ENCODE measurements at regions not wholly inside any gene's neighbourhood (a gene's known extent, or its start where the extent isn't known, plus 50 kb on each side); places are given as distances from the start of the nearest gene placed in this dataset.
"Not testable (repeated sequence)": the region's sequence is repeated elsewhere in the genome, so short reads cannot be mapped to it uniquely, and the experiment has no call there.

DNA sequence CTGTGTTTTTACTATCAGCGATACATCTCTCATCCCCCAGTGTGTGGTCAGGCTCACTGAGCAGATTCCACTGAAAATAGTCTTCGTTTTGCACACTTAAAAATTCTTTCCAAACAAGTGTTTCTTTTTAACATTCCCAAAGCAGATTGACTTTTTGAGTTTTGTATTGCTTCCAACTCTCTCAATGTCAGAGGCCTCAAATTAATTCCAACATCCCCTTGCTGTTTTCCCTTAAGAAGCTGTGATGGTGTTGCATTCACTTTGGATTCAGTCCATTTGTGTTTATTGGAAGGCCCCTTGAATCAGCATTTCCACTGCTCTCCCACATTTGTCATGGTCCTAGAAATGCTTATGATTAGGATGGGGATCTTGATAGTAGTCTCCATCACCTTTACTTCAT is 228.7 kb downstream of the KCNRG start:
- Mint-ChIP-seq H3K4me3 (no peak overlapping the region), H3K36me3 (ENCODE audit: insufficient read depth) (no peaks in the 10 kb centered on the region), H3K4me1 (peaks cover 34% of the 10 kb centered on the region), H3K9me3 (no peaks in the 10 kb centered on the region), H3K27ac (ENCODE audit: low read depth) (no peak overlapping the region), H3K27me3 (no peaks in the 10 kb centered on the region)
- DNase-seq (ENCODE audit: low spot score in 2 of 2), result no peak
- ATAC-seq (replicated peaks; ENCODE audit: extremely low read depth, poor library complexity, severe bottlenecking), result no peak

- DNase-seq (ENCODE audit: low spot score in 2 of 2), result no peak
- H3K9me3 Mint-ChIP-seq, result no peaks in the 10 kb centered on the region
Measured at GRCh38 chr13:50244355-50244712, 229.1 kb downstream of the KCNRG start.

GRCh38 chr13:50244713-50245574 is 229.7 kb downstream of the KCNRG start:
- Mint-ChIP-seq H3K27ac (ENCODE audit: low read depth) (no peak overlapping the region), H3K27me3 (no peaks in the 10 kb centered on the region), H3K4me3 (no peak overlapping the region), H3K4me1 (peaks cover 44% of the 10 kb centered on the region), H3K9me3 (no peaks in the 10 kb centered on the region), H3K36me3 (ENCODE audit: insufficient read depth) (no peaks in the 10 kb centered on the region)
- ATAC-seq (replicated peaks; ENCODE audit: extremely low read depth, poor library complexity, severe bottlenecking), result no peak
- no peak for DNase-seq (ENCODE audit: low spot score in 2 of 2)

More at GRCh38 chr13:50244355-50244712, 229.1 kb downstream of the KCNRG start:
- Mint-ChIP-seq H3K27ac (ENCODE audit: low read depth) (no peak overlapping the region), H3K4me3 (no peak overlapping the region), H3K27me3 (no peaks in the 10 kb centered on the region), H3K36me3 (ENCODE audit: insufficient read depth) (no peaks in the 10 kb centered on the region), H3K4me1 (peaks cover 38% of the 10 kb centered on the region)
- no peak for ATAC-seq (replicated peaks; ENCODE audit: extremely low read depth, poor library complexity, severe bottlenecking)

GRCh38 chr13:50247223-50247622 is 232.0 kb downstream of the KCNRG start:
- DNase-seq (ENCODE audit: low spot score in 2 of 2), result no peak
- Mint-ChIP-seq H3K4me3 (no peak overlapping the region), H3K36me3 (ENCODE audit: insufficient read depth) (no peaks in the 10 kb centered on the region), H3K27me3 (no peaks in the 10 kb centered on the region), H3K27ac (ENCODE audit: low read depth) (no peak overlapping the region), H3K9me3 (peaks cover under 1% of the 10 kb centered on the region), H3K4me1 (peaks cover 49% of the 10 kb centered on the region)
- no peak for ATAC-seq (replicated peaks; ENCODE audit: extremely low read depth, poor library complexity, severe bottlenecking)

DNA sequence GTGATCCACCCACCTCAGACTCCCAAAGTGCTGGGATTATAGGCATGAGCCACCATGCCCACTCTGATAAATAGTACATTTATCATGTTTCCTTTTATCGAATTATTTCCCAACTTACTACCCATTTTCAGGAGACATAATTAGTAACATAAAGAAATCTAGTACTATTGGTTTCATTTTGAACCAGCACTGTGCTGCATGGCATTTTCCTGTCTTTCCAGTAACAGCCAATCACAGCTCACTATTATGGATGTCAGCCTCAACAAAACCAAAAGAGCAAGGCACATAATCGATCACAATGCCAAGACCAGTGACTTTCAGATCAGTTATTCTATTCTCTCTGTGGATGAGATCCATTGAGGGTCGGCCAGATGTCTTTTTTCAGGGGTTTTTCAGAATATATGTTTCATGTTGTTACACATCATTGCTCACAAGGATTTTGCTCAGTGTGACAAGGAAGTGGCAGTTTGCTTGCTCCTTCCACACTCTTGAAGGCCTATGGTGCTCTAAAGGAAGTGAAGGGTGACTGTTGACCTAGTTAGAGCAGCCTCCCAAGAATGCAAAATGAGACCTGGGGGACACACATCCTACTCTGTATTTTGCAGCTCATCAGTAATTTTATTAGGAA is 233.4 kb downstream of the KCNRG start:
- DNase-seq (ENCODE audit: low spot score in 2 of 2) (no peak), ATAC-seq (replicated peaks; ENCODE audit: extremely low read depth, poor library complexity, severe bottlenecking) (no peak)
- no peaks in the 10 kb centered on the region for H3K36me3 Mint-ChIP-seq (ENCODE audit: insufficient read depth)
- H3K27me3 Mint-ChIP-seq, result no peaks in the 10 kb centered on the region
- peaks cover 4% of the 10 kb centered on the region for H3K9me3 Mint-ChIP-seq
- H3K4me3 Mint-ChIP-seq, result no peak overlapping the region
- peak overlapping the region; percentile 23 for H3K27ac Mint-ChIP-seq (ENCODE audit: low read depth)
- peaks cover 56% of the 10 kb centered on the region for H3K4me1 Mint-ChIP-seq

- H3K27me3 Mint-ChIP-seq, result no peaks in the 10 kb centered on the region
- H3K4me3 Mint-ChIP-seq, result no peak overlapping the region
- peaks cover 4% of the 10 kb centered on the region for H3K9me3 Mint-ChIP-seq
- peak overlapping the region; percentile 23 for H3K27ac Mint-ChIP-seq (ENCODE audit: low read depth)
- DNase-seq (ENCODE audit: low spot score in 2 of 2) (no peak), ATAC-seq (replicated peaks; ENCODE audit: extremely low read depth, poor library complexity, severe bottlenecking) (no peak)
- H3K4me1 Mint-ChIP-seq, result peaks cover 53% of the 10 kb centered on the region
- no peaks in the 10 kb centered on the region for H3K36me3 Mint-ChIP-seq (ENCODE audit: insufficient read depth)
Measured at GRCh38 chr13:50249144-50249521, 233.9 kb downstream of the KCNRG start.

DNA sequence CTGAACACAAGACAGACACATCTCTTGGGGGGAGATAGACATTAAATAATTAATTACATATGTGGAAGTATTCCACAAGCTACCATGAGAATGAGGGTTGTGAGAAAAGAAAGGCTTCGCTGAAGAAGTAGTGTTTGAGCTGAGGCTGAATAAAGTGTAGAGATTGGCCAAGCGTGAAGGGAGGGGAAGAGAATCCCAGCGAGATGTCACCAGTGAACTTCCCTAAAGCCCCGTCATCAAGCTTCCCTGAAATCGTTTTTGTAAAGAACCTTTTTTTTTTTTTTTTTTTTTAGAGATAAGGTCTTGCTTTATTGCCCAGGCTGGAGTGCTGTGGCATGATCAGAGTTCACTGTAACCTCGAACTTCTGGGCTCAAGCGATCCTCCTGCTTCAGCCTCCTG is 235.2 kb downstream of the KCNRG start:
- DNase-seq (ENCODE audit: low spot score in 2 of 2) (no peak), ATAC-seq (replicated peaks; ENCODE audit: extremely low read depth, poor library complexity, severe bottlenecking) (no peak)
- Mint-ChIP-seq H3K27ac (ENCODE audit: low read depth) (no peak overlapping the region), H3K9me3 (peaks cover 4% of the 10 kb centered on the region), H3K36me3 (ENCODE audit: insufficient read depth) (no peaks in the 10 kb centered on the region), H3K4me3 (no peak overlapping the region), H3K27me3 (no peaks in the 10 kb centered on the region), H3K4me1 (peaks cover 48% of the 10 kb centered on the region)

- H3K27ac Mint-ChIP-seq (ENCODE audit: low read depth), result peak overlapping the region; percentile 86
- DNase-seq (ENCODE audit: low spot score in 2 of 2) (no peak), ATAC-seq (replicated peaks; ENCODE audit: extremely low read depth, poor library complexity, severe bottlenecking) (peak; percentile 73)
- peak overlapping the region; percentile 66 for H3K4me3 Mint-ChIP-seq
- peaks cover 4% of the 10 kb centered on the region for H3K9me3 Mint-ChIP-seq
- H3K4me1 Mint-ChIP-seq, result peaks cover 59% of the 10 kb centered on the region
- H3K36me3 Mint-ChIP-seq (ENCODE audit: insufficient read depth), result peaks cover 2% of the 10 kb centered on the region
- H3K27me3 Mint-ChIP-seq, result no peaks in the 10 kb centered on the region
Measured at GRCh38 chr13:50255639-50256038, 240.4 kb downstream of the KCNRG start.

DNA sequence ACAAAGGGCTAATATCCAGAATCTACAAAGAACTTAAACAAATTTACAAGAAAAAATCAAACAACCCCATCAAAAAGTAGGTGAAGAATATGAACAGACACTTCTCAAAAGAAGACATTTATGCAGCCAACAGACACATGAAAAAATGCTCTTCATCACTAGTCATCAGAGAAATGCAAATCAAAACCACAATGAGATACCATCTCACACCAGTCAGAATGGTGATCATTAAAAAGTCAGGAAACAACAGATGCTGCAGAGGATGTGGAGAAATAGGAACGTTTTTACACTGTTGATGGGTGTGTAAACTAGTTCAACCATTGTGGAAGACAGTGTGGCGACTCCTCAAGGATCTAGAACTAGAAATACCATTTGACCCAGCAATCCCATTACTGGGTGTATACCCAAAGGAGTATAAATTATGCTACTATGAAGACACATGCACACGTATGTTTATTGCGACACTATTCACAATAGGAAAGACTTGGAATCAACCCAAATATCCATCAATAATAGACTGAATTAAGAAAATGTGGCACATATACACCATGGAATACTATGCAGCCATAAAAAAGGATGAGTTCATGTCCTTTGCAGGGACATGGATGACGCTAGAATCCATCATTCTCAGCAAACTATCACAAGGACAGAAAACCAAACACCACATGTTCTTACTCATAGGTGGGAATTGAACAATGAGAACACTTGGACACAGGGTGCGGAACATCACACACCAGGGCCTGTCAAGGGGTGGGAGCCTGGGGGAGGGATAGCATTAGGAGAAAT is 241.5 kb downstream of the KCNRG start:
- H3K9me3 Mint-ChIP-seq; H3K36me3 Mint-ChIP-seq (ENCODE audit: insufficient read depth); H3K27me3 Mint-ChIP-seq; DNase-seq (ENCODE audit: low spot score in 2 of 2); ATAC-seq (replicated peaks; ENCODE audit: extremely low read depth, poor library complexity, severe bottlenecking): not testable (repeated sequence)
- Mint-ChIP-seq H3K4me3 (peak overlapping the region; percentile 66), H3K27ac (ENCODE audit: low read depth) (peak overlapping the region; percentile 86), H3K4me1 (peaks cover 59% of the 10 kb centered on the region)

- Mint-ChIP-seq H3K9me3 (peaks cover under 1% of the 10 kb centered on the region), H3K4me3 (no peak overlapping the region), H3K4me1 (peaks cover 55% of the 10 kb centered on the region), H3K27ac (ENCODE audit: low read depth) (no peak overlapping the region), H3K36me3 (ENCODE audit: insufficient read depth) (peaks cover 2% of the 10 kb centered on the region), H3K27me3 (no peaks in the 10 kb centered on the region)
- ATAC-seq (replicated peaks; ENCODE audit: extremely low read depth, poor library complexity, severe bottlenecking), result no peak
- no peak for DNase-seq (ENCODE audit: low spot score in 2 of 2)
Measured at GRCh38 chr13:50257646-50258045, 242.4 kb downstream of the KCNRG start.

GRCh38 chr13:50261130-50261901 is 246.1 kb downstream of the KCNRG start:
- H3K9me3 Mint-ChIP-seq, result no peaks in the 10 kb centered on the region
- DNase-seq (ENCODE audit: low spot score in 2 of 2) (no peak), ATAC-seq (replicated peaks; ENCODE audit: extremely low read depth, poor library complexity, severe bottlenecking) (no peak)
- no peak overlapping the region for H3K4me3 Mint-ChIP-seq
- H3K36me3 Mint-ChIP-seq (ENCODE audit: insufficient read depth), result no peaks in the 10 kb centered on the region
- H3K27me3 Mint-ChIP-seq, result no peaks in the 10 kb centered on the region
- peaks cover 38% of the 10 kb centered on the region for H3K4me1 Mint-ChIP-seq
- H3K27ac Mint-ChIP-seq (ENCODE audit: low read depth), result no peak overlapping the region

DNA sequence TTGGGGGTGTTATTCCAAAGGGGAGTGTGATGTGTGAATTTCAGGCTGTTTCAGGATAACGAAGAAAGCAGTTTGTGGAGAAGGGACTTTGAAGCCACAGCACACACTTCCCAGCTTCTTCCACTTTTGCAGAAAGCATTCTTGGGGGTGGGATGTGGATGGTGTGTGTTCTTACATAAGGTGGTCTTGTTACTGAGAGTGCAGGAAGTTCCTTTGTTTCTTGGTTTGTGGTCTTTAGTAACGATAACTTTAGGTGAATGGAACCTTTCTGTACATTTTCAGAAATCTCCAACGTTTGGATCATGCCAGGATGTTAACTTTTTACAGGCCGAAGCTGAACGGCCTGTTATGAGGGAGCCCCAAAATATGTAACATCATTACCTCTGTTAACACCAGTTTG is 251.8 kb downstream of the KCNRG start:
- ATAC-seq (replicated peaks; ENCODE audit: extremely low read depth, poor library complexity, severe bottlenecking) (no peak), DNase-seq (ENCODE audit: low spot score in 2 of 2) (no peak)
- no peaks in the 10 kb centered on the region for H3K9me3 Mint-ChIP-seq
- no peaks in the 10 kb centered on the region for H3K27me3 Mint-ChIP-seq
- H3K4me3 Mint-ChIP-seq, result no peak overlapping the region
- no peak overlapping the region for H3K27ac Mint-ChIP-seq (ENCODE audit: low read depth)
- H3K4me1 Mint-ChIP-seq, result peaks cover 13% of the 10 kb centered on the region
- H3K36me3 Mint-ChIP-seq (ENCODE audit: insufficient read depth), result no peaks in the 10 kb centered on the region

All from central memory CD8-positive, alpha-beta T cell (primary cell).